CD14-positive monocyte (primary cell): ENCODE measurements at regions not wholly inside any gene's neighbourhood (a gene's known extent, or its start where the extent isn't known, plus 50 kb on each side); places are given as distances from the start of the nearest gene placed in this dataset.

Experiments used
- DNase-seq, 3 donors: peaks; one replicate each; pipeline ENCODE4 v3.0.0-alpha.2; 2011 to 2022
- H2AFZ ChIP-seq: 2 replicates; pipeline ENCODE4 v1.6.0; 2012; ENCODE audit warnings: mild to moderate bottlenecking, low read depth, low read length, inconsistent platforms; ENCODE audit not compliant: insufficient read depth, poor library complexity, severe bottlenecking
- H3K27ac ChIP-seq, 2 donors: 1 replicate in 1 of 2; 2 replicates in 1 of 2; pipeline ENCODE4 v1.5.1; 2012 to 2013; ENCODE audit warnings: low read length in 2 of 2, control low read depth in 1 of 2, inconsistent platforms in 1 of 2, low read depth in 1 of 2, mild to moderate bottlenecking in 1 of 2
- H3K27me3 ChIP-seq, 2 donors: one replicate each; pipeline versions ENCODE4 v1.6.0 to v1.6.1; 2011 to 2013; ENCODE audit warnings: low read length in 2 of 2; ENCODE audit not compliant: control insufficient read depth in 2 of 2, insufficient read depth in 2 of 2
- H3K36me3 ChIP-seq, 2 donors: replicated peaks in 1 of 2; 1 replicate in 1 of 2; 2 replicates in 1 of 2; pipeline versions ENCODE4 v1.5.1 to v1.6.1; 2012 to 2013; ENCODE audit warnings: low read length in 2 of 2, control low read depth in 1 of 2, inconsistent platforms in 1 of 2, mild to moderate bottlenecking in 1 of 2; ENCODE audit not compliant: insufficient read depth in 2 of 2, control insufficient read depth in 1 of 2
- H3K4me1 ChIP-seq, 2 donors: 1 replicate in 1 of 2; 2 replicates in 1 of 2; pipeline versions ENCODE4 v1.5.1 to v1.6.1; 2012 to 2013; ENCODE audit warnings: low read length in 2 of 2, control low read depth in 1 of 2, inconsistent platforms in 1 of 2, mild to moderate bottlenecking in 1 of 2, moderate library complexity in 1 of 2; ENCODE audit not compliant: insufficient read depth in 2 of 2, control insufficient read depth in 1 of 2
- H3K4me2 ChIP-seq: replicated peaks from 2 replicates; pipeline ENCODE3; 2012; ENCODE audit warnings: low read length, moderate library complexity, mild to moderate bottlenecking; ENCODE audit not compliant: poor library complexity, severe bottlenecking; ENCODE audit errors: extremely low read depth
- H3K4me3 ChIP-seq, 3 experiments: fragments of 200-600 bp in 1 of 3; sonication (generic) in 1 of 3; replicated peaks in 1 of 3; 1 replicate in 2 of 3; 2 replicates in 1 of 3; pipeline ENCODE4 v1.5.1; 2011 to 2013; ENCODE audit warnings: low read length in 3 of 3, mild to moderate bottlenecking in 3 of 3, control low read depth in 2 of 3, low read depth in 2 of 3, inconsistent platforms in 1 of 3, moderate library complexity in 1 of 3
- H3K79me2 ChIP-seq: 2 replicates; pipeline ENCODE4 v1.6.0; 2012; ENCODE audit warnings: mild to moderate bottlenecking, control low read depth, inconsistent platforms, low read length, moderate library complexity; ENCODE audit not compliant: insufficient read depth
- H3K9ac ChIP-seq: 2 replicates; pipeline ENCODE4 v1.6.0; 2017; ENCODE audit warnings: low read length, mild to moderate bottlenecking; ENCODE audit not compliant: insufficient read depth, poor library complexity, severe bottlenecking
- H3K9me3 ChIP-seq, 2 donors: replicated peaks in 1 of 2; 1 replicate in 1 of 2; 2 replicates in 1 of 2; pipeline versions ENCODE4 v1.5.1 to v1.6.1; 2012 to 2013; ENCODE audit warnings: low read length in 2 of 2, control low read depth in 1 of 2; ENCODE audit not compliant: control insufficient read depth in 1 of 2, insufficient read depth in 1 of 2
- H4K20me1 ChIP-seq: 2 replicates; pipeline ENCODE4 v1.6.0; 2012; ENCODE audit warnings: mild to moderate bottlenecking, low read length, control low read depth, moderate library complexity; ENCODE audit not compliant: insufficient read depth
- H3K27ac Mint-ChIP-seq, 7 donors: one replicate each; pipeline ENCODE4 v1.8.0; 2020; ENCODE audit warnings: mild to moderate bottlenecking in 7 of 7, mixed read lengths in 7 of 7, moderate library complexity in 6 of 7, inconsistent platforms in 2 of 7
- H3K27me3 Mint-ChIP-seq, 3 donors: one replicate each; pipeline ENCODE4 v1.8.0; 2021 to 2022; ENCODE audit warnings: low read depth in 3 of 3, mild to moderate bottlenecking in 3 of 3, mixed read lengths in 3 of 3, moderate library complexity in 3 of 3, inconsistent platforms in 1 of 3
- H3K36me3 Mint-ChIP-seq, 2 donors: one replicate each; pipeline ENCODE4 v1.8.0; 2020; ENCODE audit warnings: mixed read lengths in 2 of 2, inconsistent platforms in 1 of 2, mild to moderate bottlenecking in 1 of 2
- H3K4me1 Mint-ChIP-seq: one replicate; pipeline ENCODE4 v1.8.0; 2020; ENCODE audit warnings: mild to moderate bottlenecking, mixed read lengths
- H3K4me3 Mint-ChIP-seq, 2 donors: one replicate each; pipeline ENCODE4 v1.8.0; 2020; ENCODE audit warnings: mild to moderate bottlenecking in 2 of 2, mixed read lengths in 2 of 2, moderate library complexity in 1 of 2
- H3K9me3 Mint-ChIP-seq, 7 donors: one replicate each; pipeline ENCODE4 v1.8.0; 2020 to 2022; ENCODE audit warnings: mixed read lengths in 7 of 7, mild to moderate bottlenecking in 6 of 7, moderate library complexity in 6 of 7, inconsistent platforms in 2 of 7
- CTCF ChIP-seq: fragments of 200-600 bp; IDR thresholded peaks from one replicate; pipeline ENCODE4 v1.8.0; 2022; ENCODE audit warnings: antibody characterized with exemption, mild to moderate bottlenecking
- WGBS: methylation state at CpG from one replicate; pipeline ENCODE4 v1.1.5; 2013; ENCODE audit warnings: missing lambda C conversion rate; ENCODE audit not compliant: insufficient coverage; 5-methylcytosine and 5-hydroxymethylcytosine counted together
- intact Hi-C, 2 donors: fragments of 100-400 bp; cut with micrococcal nuclease; formaldehyde crosslinking; loops; one replicate each; pipeline versions ENCODE4 v1.15.0 to v1.15.1; 2023

- no peaks in the 10 kb centered on the region for H3K36me3 Mint-ChIP-seq
- H3K4me3 ChIP-seq, result no peak overlapping the region
- H3K4me1 ChIP-seq, result no peaks in the 10 kb centered on the region
- H3K4me1 Mint-ChIP-seq, result no peaks in the 10 kb centered on the region
- H3K36me3 ChIP-seq, result no peaks in the 10 kb centered on the region
- no peak overlapping the region for H3K9ac ChIP-seq
- intact Hi-C loops, result no loop called here
- peaks cover 0 to 2% (median 0%) of the 10 kb centered on the region in 3 donors for H3K27me3 Mint-ChIP-seq
- peaks cover 7 to 19% of the 10 kb centered on the region in 2 donors for H3K9me3 ChIP-seq
- H2AFZ ChIP-seq, result no peak overlapping the region
- no peak for TF ChIP-seq CTCF
- no peak overlapping the region for H3K4me2 ChIP-seq
- peaks cover 2 to 22% (median 5%) of the 10 kb centered on the region in 7 donors for H3K9me3 Mint-ChIP-seq
- H3K79me2 ChIP-seq, result no peaks in the 10 kb centered on the region
- no peak for DNase-seq
- WGBS, result 96% methylated on average over 10 of the region's 12 CpGs
- no peak overlapping the region for H3K4me3 Mint-ChIP-seq
- no peaks in the 10 kb centered on the region for H4K20me1 ChIP-seq
- no peaks in the 10 kb centered on the region for H3K27me3 ChIP-seq
- H3K27ac Mint-ChIP-seq, result no peak overlapping the region
- no peak overlapping the region for H3K27ac ChIP-seq
Measured at GRCh38 chr5:5953584-5954274, 424.6 kb downstream of the MED10 start.

GRCh38 chr5:5951953-5952352, 426.4 kb downstream of the MED10 start:
- no peaks in the 10 kb centered on the region for H3K4me1 ChIP-seq
- Mint-ChIP-seq H3K27ac (no peak overlapping the region), H3K9me3 (peaks cover 0 to 22% (median 3%) of the 10 kb centered on the region in 7 donors)

More at GRCh38 chr5:5951953-5952352, 426.4 kb downstream of the MED10 start:
- Histone ChIP-seq H3K4me3 (no peak overlapping the region), H2AFZ (no peak overlapping the region), H4K20me1 (no peaks in the 10 kb centered on the region), H3K36me3 (no peaks in the 10 kb centered on the region), H3K9ac (no peak overlapping the region), H3K4me2 (no peak overlapping the region), H3K27ac (no peak overlapping the region), H3K27me3 (no peaks in the 10 kb centered on the region), H3K9me3 (peaks cover 1 to 12% of the 10 kb centered on the region in 2 donors), H3K79me2 (no peaks in the 10 kb centered on the region)
- DNase-seq, result no peak
- Mint-ChIP-seq H3K4me3 (no peak overlapping the region), H3K36me3 (no peaks in the 10 kb centered on the region), H3K27me3 (no peaks in the 10 kb centered on the region), H3K4me1 (no peaks in the 10 kb centered on the region)
- WGBS, result 41% methylated on average over 3 of the region's 3 CpGs
- TF ChIP-seq CTCF, result no peak
- intact Hi-C loops, result no loop called here
